Adrenal gland (tissue), 9 donors: ENCODE measurements at regions not wholly inside any gene's neighbourhood (a gene's known extent, or its start where the extent isn't known, plus 50 kb on each side); places are given as distances from the start of the nearest gene placed in this dataset.

ENCODE experiments used
- DNase-seq, 7 donors: peaks; one replicate each; pipeline ENCODE4 v3.0.0-alpha.2; 2019 to 2020
- H3K27ac ChIP-seq, 5 donors: fragments of 200-600 bp; sonication (generic) in 4 of 5; 1 replicate in 3 of 5; 2 replicates in 2 of 5; pipeline versions ENCODE4 v1.5.1 to v1.8.0; 2016 to 2020; ENCODE audit warnings: mild to moderate bottlenecking in 1 of 5
- H3K27me3 ChIP-seq: fragments of 200-600 bp; 2 replicates; pipeline ENCODE4 v1.8.0; 2021
- H3K36me3 ChIP-seq, 2 donors: fragments of 200-600 bp; replicated peaks in 1 of 2; 1 replicate in 1 of 2; 2 replicates in 1 of 2; pipeline versions ENCODE4 v1.5.1 to v1.8.0; 2018 to 2022
- H3K4me1 ChIP-seq, 2 donors: fragments of 200-600 bp; replicated peaks in 1 of 2; 1 replicate in 1 of 2; 2 replicates in 1 of 2; pipeline versions ENCODE4 v1.5.1 to v1.8.0; 2018 to 2021
- H3K4me3 ChIP-seq, 4 donors: fragments of 200-600 bp; sonication (generic) in 3 of 4; one replicate each; pipeline ENCODE4 v1.5.1; 2016 to 2018
- H3K9me3 ChIP-seq, 3 donors: fragments of 200-600 bp; sonication (generic) in 1 of 3; replicated peaks in 1 of 3; 1 replicate in 2 of 3; 2 replicates in 1 of 3; pipeline versions ENCODE4 v1.5.1 to v1.8.0; 2016 to 2021
- POLR2A ChIP-seq, 2 donors: fragments of 450-650 bp; IDR thresholded peaks; one replicate each; pipeline ENCODE4 v1.6.1; 2017; ENCODE audit warnings: antibody characterized with exemption in 2 of 2, mild to moderate bottlenecking in 2 of 2, moderate library complexity in 1 of 2
- WGBS, 4 donors: extraction: QIAGEN DNeasy Blood & Tissue Kit in 2 of 4; methylation state at CpG; one replicate each; pipeline versions ENCODE4 v1.1.5 to v1.1.7; 2013 to 2017; 5-methylcytosine and 5-hydroxymethylcytosine counted together
- intact Hi-C, 2 donors: fragments of 100-400 bp; cut with DNase I; formaldehyde crosslinking; loops; one replicate each; pipeline versions ENCODE4 v1.14.1 to v1.15.0; 2022 to 2023
- TF ChIP-seq, protein P1 (sequence below), 6 experiments: fragments of 450-650 bp in 4 of 6; fragments of 200-600 bp in 2 of 6; sonication (generic) in 1 of 6; IDR thresholded peaks; 1 replicate in 5 of 6; 2 replicates in 1 of 6; pipeline versions ENCODE4 v1.5.1 to v1.8.0; 2016 to 2021; ENCODE audit warnings: antibody characterized with exemption in 6 of 6, mild to moderate bottlenecking in 2 of 6, moderate library complexity in 1 of 6
- donor health status: healthy with polysubstance abuse.
- donor health status: Bipolar disorder and iron deficiency.
- donor health status: DM: yes; HTN: yes; CAD: no.
- donor health status: DM: no; HTN: no; CAD: no.
- donor health status: DM: no; HTN: no; CAD: no.

DNA sequence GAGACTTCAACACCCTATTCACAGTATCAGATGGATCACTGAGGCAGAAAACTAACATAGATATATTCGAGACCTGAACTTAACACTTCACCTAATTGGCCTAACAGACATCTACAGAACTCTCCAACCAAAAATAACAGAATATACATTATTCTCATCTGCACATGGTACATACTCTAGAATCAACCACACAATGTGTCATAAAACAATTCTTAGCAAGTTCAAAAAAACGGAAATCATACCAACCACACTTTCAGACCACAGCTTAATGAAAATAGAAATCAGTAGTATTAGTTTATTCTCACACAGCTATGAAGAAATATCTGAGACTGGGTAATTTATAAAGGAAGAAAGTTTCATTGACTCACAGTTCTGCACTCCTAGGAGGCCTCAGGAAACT is 387.9 kb downstream of the DEPDC1B start:
- 41 to 78% (median 58%) methylated on average over 2 of the region's 2 CpGs for WGBS, 4 donors
- Histone ChIP-seq H3K9me3 (no peaks in the 10 kb centered on the region), H3K4me3 (no peak overlapping the region), H3K4me1 (no peaks in the 10 kb centered on the region), H3K27ac (no peak overlapping the region), H3K27me3 (no peaks in the 10 kb centered on the region), H3K36me3 (no peaks in the 10 kb centered on the region)
- DNase-seq, result no peak
- intact Hi-C loops, result no loop called here
- TF ChIP-seq, protein P1, sequence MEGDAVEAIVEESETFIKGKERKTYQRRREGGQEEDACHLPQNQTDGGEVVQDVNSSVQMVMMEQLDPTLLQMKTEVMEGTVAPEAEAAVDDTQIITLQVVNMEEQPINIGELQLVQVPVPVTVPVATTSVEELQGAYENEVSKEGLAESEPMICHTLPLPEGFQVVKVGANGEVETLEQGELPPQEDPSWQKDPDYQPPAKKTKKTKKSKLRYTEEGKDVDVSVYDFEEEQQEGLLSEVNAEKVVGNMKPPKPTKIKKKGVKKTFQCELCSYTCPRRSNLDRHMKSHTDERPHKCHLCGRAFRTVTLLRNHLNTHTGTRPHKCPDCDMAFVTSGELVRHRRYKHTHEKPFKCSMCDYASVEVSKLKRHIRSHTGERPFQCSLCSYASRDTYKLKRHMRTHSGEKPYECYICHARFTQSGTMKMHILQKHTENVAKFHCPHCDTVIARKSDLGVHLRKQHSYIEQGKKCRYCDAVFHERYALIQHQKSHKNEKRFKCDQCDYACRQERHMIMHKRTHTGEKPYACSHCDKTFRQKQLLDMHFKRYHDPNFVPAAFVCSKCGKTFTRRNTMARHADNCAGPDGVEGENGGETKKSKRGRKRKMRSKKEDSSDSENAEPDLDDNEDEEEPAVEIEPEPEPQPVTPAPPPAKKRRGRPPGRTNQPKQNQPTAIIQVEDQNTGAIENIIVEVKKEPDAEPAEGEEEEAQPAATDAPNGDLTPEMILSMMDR (IDR thresholded peaks at IDR 0.05), result no peak
- TF ChIP-seq POLR2A (IDR thresholded peaks at IDR 0.05), result no peak

- no peak for TF ChIP-seq POLR2A (IDR thresholded peaks at IDR 0.05)
- TF ChIP-seq, protein P1 (IDR thresholded peaks at IDR 0.05), result no peak
- H3K4me3 ChIP-seq, result no peak overlapping the region
- DNase-seq, result no peak
- H3K27me3 ChIP-seq, result no peaks in the 10 kb centered on the region
- H3K4me1 ChIP-seq, result no peaks in the 10 kb centered on the region
- H3K27ac ChIP-seq, result no peak overlapping the region
- WGBS, 4 donors, result 48 to 71% (median 63%) methylated on average over 2 of the region's 2 CpGs
- no peaks in the 10 kb centered on the region for H3K36me3 ChIP-seq
- no peaks in the 10 kb centered on the region for H3K9me3 ChIP-seq
- intact Hi-C loops, result no loop called here
Observed at GRCh38 chr5:60299944-60300343, 400.0 kb downstream of the DEPDC1B start.

GRCh38 chr5:60297658-60298057 is 402.3 kb downstream of the DEPDC1B start:
- intact Hi-C loops, result no loop called here
- H3K27ac ChIP-seq, result no peak overlapping the region
- 70 to 88% (median 77%) methylated on average over 1 of the region's 1 CpG for WGBS, 4 donors

DNA sequence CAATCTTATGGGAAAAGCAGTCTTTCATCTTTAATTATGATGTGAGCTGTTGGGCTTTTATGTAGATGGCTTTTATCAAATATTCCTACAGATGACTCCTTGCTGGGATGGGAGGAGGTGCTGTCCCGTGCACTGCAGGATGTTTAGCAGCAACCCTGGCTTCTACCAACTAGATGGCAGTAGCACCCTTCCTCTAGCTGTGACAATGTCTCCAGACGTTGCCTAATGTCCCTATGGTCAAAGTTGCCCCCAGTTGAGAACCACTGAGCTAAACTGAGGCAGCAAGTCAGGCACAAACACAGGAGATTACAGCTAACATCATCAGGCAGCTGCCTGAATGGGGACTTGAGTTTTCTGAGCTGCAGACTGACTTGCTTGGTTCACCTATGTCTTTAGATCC is 401.9 kb upstream of the PDE4D start:
- intact Hi-C loops, result no loop called here
- WGBS, 4 donors, result 0 to 9% (median 5%) methylated on average over 2 of the region's 2 CpGs

More at GRCh38 chr5:60297658-60298057, 402.3 kb downstream of the DEPDC1B start:
- Histone ChIP-seq H3K36me3 (no peaks in the 10 kb centered on the region), H3K4me3 (no peak overlapping the region), H3K27me3 (no peaks in the 10 kb centered on the region), H3K4me1 (no peaks in the 10 kb centered on the region), H3K9me3 (no peaks in the 10 kb centered on the region)
- TF ChIP-seq, protein P1 (IDR thresholded peaks at IDR 0.05), result no peak
- no peak for TF ChIP-seq POLR2A (IDR thresholded peaks at IDR 0.05)
- no peak for DNase-seq

More for the DNA sequence above, 401.9 kb upstream of the PDE4D start:
- Histone ChIP-seq H3K36me3 (no peaks in the 10 kb centered on the region), H3K9me3 (no peaks in the 10 kb centered on the region), H3K27me3 (no peaks in the 10 kb centered on the region), H3K4me1 (no peaks in the 10 kb centered on the region), H3K27ac (no peak overlapping the region), H3K4me3 (no peak overlapping the region)
- DNase-seq, result no peak
- no peak for TF ChIP-seq POLR2A (IDR thresholded peaks at IDR 0.05)
- TF ChIP-seq, protein P1 (IDR thresholded peaks at IDR 0.05), result peak in 1 of 6 experiments; percentile 9
